GM21737 (cell line): ENCODE measurements at regions not wholly inside any gene's neighbourhood (a gene's known extent, or its start where the extent isn't known, plus 50 kb on each side); places are given as distances from the start of the nearest gene placed in this dataset.

Source experiments
- ATAC-seq: cut with Tn5 transposase; IDR thresholded peaks from one replicate; pipeline ENCODE4 v1.9.1; 2021; ENCODE audit warnings: mild to moderate bottlenecking, moderate library complexity; ENCODE audit not compliant: unreplicated experiment

DNA sequence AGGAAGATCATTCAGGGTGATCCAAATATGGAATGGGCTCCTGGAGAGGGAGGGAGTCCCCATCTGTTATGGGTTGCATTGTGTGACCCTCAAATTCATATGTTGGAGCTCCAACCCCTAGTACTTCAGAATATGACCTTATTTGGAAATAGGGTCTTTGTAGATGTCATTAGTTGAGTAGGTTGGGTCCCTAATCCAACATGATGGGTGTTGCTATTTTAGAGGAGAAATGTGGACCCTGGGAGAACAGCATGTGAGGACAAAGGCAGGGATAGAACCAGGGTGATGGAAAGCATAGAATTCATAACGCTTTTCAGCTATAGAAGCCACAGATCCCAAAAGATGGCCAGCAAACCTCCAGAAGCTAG, 91.5 kb upstream of the SMNDC1 start:
- ATAC-seq, result no peak

DNA sequence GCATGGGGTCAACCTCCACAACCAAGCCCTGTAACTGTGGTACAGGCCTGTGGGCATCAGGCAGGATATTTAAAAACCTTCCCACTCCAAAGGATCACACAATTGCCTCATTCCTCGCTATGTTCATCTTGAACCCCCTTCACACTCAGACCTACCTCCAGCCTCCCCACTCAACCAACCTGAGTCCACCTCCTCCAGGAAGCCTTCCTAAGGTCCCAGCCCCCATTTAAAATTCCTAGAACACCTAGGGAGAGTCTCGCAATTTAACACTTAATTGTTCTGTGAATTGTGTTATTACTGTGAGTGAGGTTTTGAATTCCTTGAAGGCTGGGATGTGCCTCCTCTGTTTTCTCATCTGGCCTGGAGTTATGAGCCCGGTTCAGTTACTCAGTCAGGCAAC, 93.1 kb upstream of the SMNDC1 start:
- ATAC-seq, result no peak

DNA sequence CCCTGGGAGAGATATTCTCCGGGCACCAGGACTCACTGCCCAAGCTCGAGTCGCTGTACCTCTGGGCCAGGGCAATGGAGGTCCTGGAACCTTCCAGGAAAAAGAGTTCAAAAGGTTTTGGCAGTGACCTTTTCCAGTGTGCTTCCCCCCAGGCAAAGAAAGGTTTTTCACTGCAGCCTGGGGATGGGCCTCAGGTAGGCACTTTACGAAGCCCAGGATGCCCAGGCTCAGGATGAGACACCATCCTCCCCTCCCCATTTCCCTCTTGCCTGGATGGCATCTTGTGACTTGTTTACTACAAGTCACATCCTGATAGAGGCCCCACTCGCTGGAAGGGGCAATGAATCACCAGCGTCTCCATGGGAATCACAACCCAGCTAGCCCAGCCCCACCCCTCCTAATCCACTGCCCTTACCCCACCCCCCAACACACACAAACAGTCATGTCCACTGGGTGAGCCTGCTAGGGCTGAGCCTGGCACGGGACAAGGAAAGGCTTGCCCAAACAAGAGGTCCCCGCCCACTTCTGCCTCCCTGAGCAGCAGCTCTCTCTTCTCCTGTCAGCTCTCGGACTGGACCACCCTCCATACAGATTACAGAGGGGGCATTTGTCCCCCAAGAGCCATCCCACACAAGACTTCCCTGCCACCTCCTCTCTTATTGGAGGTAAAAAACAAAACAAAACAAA, 93.8 kb upstream of the SMNDC1 start:
- ATAC-seq, result no peak

DNA sequence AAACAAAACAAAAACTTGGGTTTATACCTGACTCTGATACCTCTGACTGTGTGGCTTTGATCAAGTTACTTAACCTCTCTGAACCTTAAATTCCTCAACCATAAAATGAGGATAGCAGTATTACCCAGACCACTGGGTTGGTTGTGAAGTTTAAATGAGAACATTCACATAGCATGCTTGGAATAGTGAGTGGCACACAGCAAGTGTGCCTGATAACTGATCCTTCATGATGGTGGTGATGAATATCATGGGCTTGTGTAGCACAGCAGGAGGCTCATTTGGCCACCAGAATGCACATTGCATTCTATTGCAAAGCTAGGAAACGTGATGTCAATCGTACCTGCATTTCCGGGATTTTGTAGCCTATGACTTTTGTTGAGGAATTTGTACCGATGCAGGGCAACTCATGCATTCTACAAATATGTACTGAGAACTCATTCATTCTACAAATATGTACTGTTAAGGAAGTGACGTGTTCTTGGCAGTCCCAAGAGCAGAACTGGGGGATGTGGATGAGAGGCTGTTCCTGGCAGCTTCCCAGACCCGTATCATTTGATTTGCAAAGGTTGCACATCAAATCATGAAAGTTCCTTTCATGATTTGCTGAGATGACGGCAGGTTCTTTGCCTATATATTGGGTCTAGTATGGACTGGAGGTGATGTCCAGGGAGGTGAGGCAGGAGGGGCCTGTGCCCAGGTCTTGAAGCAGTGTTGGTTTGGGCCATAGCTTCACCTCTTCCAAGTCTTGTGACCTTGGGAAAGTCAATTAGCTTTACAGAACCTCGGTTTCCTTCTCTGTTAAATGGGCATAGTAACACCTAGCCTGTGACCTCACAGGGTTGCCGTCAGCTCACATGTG, 94.6 kb upstream of the SMNDC1 start:
- ATAC-seq, result no peak

DNA sequence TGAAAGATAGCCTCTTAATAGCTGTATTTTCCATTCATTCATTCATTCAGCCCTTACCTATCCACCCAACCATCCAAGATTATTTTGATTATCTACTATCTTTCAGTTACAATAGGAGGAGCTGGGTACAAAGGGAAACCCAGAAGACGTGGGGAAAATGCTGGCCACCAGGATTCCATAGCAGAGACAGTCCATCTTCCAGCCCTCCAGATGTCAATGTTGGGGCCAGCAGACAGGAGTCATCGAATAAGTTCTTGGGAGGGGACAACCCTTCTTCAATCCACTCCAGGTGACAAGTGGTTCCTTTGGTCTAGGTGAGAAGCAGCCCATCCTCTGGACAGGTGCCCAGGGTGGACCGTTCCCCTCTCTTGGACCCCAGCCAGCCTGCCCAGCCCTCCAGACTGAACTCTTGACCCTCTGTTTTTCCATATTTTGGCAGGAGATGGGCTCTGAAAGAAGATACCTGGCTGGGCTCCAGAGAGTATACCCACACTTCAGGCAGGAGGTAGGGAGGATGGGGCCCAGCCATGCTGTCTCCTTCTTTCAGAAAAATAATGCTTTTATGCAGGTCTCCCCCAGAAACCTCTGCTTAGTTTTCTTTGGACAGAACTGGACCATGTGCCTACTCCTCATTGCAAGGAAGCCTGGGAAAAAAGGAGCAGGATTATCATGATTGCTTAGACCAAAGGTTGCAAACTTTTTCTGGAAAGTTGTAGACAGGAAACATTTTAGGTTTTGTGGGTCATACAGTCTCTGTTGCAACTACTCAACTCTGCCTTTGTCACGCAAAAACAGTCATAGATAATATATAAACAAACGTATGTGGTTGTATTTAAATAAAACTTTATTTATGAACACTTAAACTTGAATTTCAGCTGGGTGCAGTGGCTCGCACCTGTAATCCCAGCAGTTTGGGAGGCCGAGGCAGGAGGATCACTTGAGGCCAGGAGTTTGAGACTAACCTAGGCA, 95.5 kb upstream of the SMNDC1 start:
- ATAC-seq, result no peak

DNA sequence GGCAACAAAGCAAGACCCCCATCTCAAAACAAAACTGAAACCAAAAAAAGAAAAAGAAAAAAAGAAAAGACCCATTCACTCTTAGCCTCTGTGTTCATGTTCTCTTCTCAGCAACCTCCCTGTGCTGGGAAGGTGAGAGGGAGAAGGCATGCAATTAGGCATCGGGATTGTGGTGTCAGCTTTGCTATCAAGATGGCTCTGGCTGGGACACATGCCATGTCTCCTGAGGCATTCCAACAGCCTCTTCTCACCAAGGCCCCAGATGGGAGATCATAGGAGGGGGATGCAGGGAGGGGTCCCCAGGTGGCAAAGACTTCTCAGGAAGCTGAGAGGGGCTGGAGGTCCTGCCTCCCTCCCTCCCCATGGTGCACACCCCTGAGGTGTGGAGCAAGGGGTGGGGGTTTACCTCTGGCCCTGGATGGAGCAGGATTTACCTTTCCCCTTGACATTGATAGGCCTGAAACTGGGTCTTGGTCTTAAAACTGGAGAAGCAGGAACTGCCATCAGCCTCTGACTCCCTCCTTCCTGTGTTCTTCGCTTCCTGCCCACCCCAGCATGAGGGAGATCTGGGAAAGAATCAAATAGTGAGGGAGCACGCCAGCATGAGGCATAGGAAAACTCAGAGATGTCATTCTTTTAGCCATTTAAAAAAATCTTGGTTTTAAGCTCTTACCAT, 96.2 kb upstream of the DUSP5 start:
- no peak for ATAC-seq

DNA sequence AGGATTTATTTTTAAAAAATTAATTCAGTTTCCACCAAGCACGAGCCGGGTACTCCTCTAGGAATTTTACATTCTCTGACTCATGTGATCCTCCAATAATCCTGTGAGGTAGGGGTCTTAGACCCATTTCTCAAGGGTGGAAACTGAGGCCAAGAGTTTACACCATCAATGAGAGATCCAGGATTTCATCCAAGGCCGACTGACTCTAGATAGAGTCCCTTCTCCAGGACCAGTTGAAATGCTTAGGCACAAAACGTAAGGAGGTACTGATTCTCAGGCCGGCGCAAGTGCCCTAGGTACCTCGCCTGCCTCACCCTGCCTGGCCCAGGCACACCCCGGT, 95.7 kb upstream of the DUSP5 start:
- ATAC-seq, result no peak

DNA sequence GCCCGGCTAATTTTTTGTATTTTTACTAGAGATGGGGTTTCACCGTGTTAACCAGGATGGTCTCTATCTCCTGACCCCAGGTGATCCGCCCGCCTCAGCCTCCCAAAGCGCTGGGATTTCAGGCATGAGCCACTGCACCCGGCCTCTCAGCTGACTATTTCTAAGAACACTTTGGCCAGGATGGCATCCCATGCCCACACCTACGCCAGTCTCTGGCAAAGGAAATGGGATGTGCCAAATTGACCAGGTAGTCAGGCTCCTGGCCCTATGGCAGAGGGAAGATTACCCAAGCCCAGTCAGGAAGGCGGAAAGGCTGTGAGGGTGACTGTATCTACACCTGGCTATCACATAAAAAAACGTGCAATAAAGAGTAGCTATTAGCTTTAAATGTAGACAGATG, 94.1 kb upstream of the DUSP5 start:
- no peak for ATAC-seq

DNA sequence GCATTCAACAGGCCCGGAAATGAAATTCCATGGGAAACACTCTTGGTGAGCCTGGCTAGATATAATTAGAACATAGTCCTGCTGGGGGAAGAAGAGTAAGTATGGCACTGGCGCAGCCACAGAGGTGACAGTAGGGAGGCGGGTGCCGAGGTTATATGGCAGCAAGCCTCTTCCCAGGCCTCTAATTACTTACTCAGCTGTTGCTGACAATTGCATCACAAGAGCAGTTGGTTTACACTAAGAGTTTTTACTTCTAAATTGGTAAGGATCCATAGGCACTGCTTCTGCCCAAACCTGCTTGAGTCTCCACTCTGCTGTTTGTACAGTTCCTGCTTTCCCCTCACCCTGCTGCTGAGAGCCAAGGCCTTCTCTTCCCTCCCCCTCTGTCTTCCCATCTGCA, 93.3 kb upstream of the DUSP5 start:
- no peak for ATAC-seq

DNA sequence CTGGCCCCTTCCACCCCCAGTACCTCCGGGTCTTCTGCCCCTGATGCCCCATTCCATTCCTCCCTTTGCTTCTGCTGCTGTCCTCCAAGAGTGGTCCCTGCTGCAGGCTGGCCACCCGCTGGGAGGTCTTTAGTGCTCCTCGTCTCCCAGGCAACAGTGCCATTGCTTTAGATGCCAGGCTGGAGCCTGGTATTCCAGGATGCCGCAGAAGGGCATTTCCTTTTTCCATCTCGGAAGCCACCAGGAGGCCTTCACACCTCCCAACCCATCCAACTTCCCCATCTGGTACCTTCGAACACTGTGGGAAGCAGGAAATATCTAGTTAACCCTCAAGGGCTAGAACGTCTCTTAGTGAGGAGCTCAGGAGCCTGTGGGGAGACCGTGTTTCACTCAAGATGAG, 92.9 kb upstream of the DUSP5 start:
- ATAC-seq, result no peak

DNA sequence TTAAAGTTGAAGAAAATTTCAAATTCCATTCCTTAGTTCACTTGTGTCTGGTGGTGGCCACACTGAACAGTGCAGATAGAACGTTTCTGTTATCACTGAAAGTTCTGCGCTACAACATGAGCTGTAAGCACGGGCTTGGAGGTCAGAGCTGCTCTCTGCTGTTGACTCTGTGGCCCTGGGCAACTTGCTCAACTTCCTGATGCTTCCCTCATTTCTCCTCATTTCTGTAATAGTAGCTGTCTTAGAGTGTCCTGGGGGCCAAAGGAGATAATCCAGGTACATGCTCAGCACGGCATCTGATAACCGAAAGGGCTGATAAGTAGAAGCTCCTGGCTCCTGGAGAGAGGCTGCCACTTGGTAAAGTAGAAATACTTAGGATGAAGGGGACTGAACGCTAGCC, 92.3 kb upstream of the DUSP5 start:
- ATAC-seq, result no peak

DNA sequence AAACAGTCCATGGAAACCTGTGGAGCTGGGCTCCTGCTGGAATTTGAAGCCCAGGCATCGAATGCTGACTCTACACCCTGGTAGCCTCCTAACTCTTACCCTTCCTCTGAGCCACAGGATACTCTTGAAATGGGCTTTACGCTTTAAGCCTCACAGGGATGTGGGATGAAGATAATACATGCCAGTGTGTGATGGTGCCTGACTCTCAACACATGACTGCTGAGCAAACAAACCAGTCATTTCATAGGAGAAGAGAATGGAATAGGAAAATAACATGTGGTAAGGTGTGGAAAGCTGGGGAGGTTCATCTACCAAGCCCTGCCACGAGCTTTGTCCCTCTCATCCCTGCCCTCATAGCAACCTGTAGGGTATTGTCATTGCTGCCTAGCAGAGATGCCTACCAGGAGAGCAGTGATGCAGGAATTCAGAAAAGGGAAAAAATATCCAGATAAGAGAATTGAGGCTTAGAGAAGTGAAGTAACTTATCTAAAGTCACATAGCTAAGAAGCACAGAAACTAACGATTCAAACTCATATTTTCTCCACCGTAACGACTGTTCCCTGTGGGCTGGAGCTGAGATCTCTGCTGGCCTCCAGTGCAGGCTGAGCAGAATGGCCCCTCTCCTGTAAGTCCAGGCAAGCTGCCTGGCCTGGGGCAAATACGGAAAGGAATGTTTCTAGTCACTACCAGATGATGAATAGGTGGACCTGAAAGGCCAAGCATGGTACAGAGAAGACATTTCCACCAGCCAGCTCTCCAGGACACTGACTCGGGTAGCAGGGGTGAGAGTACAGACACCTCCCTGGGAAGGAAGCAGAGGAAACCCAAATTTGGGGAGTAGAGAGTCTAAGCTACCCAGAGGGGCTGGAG, 90.2 kb upstream of the DUSP5 start:
- ATAC-seq, result no peak

DNA sequence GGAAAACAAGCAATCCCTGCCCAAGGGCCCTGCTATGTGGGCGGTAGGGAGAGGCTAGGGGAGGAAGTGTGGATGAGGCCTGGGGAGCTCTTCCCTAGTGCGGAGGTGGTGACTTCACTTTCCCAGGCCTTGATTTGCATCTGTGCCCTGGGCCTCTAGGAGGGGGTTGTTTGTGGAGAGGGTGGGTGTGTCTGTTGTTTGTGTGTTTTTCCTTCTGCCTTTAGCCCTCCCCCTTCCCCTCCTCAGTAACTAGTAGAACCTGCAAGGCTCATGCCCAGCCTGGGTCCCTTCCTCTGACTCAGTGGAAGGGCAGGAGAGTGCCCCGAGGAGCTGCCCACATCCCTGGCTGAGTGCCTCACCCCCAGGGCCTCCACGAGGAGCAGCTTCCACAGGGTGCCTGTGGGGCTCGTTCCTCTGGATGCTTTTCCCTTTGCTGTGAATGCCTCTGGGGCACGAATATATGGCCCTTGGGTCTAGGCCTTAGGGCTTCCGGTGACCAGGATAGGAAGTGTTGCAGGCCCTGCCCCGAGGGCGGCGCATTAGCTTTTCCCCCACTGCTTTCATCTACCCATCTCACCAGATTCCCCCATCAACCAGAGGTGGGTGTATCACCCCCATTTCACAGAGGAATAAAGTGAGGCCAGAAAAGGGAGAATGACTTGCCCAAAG, 89.4 kb upstream of the DUSP5 start:
- ATAC-seq, result no peak

DNA sequence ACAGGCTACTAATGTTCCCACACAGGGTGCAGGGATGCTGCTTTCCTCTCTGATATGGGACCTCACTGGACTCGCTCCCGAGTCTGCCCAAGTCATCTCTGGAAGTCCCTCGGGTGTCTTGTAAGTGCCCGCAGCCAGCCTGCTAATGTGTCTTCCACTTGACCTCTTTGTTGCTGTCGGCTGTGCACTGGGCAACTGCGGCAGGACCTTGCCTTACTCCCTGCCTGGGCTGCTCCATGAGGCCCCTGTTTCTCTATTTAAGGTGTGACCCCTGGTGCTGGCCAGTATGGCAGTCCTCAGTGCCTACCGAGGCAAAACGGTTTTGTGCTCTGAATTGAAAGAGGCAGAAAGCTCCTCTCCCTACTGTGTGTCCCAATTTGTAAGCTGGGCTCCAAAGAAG, 88.8 kb upstream of the DUSP5 start:
- no peak for ATAC-seq

DNA sequence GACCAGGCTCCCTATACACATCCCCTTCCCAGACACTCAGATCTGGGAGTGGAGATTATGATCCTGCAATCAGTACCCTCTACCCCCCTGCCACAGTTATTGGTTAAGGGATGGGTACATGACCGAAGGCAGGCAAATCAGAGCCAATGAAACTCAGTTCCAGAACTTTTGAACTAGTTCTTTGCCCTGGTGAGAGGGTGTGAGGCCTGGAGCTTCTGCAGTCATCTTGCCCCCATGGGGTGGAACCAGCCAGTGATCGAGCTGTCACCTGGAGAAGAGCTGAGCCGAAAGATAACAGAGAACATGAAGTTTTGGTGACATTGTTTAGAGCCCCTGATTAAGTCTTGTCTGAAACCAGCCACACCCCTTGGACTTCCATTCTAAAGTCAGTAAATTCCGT, 88.2 kb upstream of the DUSP5 start:
- no peak for ATAC-seq

DNA sequence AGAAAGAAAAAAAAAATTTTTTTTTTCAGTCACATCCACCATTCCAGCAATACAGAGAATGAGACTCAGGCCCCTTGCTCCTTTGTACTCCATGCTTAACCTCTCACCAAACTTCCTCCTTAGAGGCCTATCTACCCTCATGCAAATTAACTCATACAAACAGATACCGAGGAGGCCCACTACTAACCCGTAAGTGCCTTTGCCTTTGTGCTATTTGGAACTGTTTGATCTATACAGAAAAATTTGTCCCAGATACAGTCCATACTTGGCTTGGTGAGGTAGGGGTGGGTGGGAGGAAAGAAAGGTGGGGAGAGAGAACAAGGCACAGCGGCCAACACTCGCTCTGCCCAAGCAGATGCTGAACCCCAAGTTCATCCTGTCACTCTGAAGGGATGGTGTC, 87.8 kb upstream of the DUSP5 start:
- peak; percentile 28 for ATAC-seq

DNA sequence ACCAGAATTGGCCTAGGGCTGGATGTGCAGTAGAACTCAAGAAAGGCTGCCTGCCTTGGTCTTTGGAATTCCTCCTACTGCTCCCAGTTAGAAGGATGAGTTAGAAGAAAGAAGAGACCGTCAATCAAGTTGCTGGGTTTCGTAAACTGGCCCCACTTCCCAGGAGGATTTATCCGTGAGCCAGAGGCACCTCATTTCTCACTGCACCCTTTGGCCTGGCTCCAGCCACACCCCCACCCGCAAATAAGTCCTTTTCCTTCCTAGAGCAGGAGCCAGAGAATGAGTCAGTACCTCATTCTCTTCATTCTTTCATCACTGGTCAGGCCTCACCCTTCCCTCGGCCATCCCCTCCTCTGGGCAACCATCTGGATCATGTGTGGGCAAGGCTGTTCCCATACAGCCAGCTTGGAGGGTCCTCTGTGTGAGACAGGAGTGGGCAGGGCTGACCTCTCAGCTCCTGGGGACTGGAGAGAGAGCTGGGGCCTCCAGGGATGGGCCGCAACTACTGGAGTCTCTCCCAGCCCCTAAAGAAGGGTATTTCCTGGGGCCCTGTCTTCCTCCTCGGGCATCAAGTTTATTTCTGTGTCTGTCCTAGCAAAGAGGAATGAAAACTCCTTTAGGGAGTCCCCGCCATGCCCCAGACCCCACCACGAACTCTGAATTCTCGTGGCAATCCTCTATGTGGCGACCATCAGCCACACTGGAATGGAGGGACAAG, 87.2 kb upstream of the DUSP5 start:
- no peak for ATAC-seq

DNA sequence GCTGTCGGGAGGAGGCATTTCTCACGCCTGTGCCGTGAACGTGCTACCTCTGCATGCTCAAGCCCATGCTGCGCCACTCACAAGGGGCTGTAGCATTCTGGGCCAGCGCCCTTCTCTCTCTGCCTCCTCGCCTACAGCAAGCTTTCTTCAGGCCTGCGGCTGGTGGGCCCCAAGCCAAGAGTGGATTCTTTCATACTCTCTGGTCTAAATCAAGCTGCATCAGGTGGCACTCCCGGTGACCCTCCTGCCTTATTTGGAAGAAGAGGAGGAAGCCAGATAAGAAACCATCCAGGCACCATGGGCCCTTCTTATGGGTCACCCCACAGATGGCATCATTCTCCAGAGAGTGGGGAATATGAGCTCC, 86.7 kb upstream of the DUSP5 start:
- no peak for ATAC-seq
